ENCODE measurements at regions not wholly inside any gene's neighbourhood (a gene's known extent, or its start where the extent isn't known, plus 50 kb on each side); places are given as distances from the start of the nearest gene placed in this dataset.

- Histone ChIP-seq H2BK120ac (ENCODE audit: low read depth, low read length) (no peak overlapping the region), H3K4me2 (ENCODE audit: insufficient read depth, low read length, poor library complexity, severe bottlenecking) (no peak overlapping the region), H3K4me3 (ENCODE audit: low read length in 2 of 2) (peak overlapping the region in 1 of 2 donors; percentile 55), H3K4ac (ENCODE audit: low read length) (no peak overlapping the region), H3K79me1 (ENCODE audit: low read depth, low read length) (no peaks in the 10 kb centered on the region), H2AK5ac (ENCODE audit: low read depth, low read length) (no peak overlapping the region), H3K27ac (replicated peaks; ENCODE audit: low read length) (no peak overlapping the region), H3K14ac (ENCODE audit: low read length) (peak overlapping the region; percentile 97), H3K36me3 (replicated peaks in 1 of 2; ENCODE audit: control insufficient read depth in 2 of 2, insufficient read depth in 2 of 2, low read length in 2 of 2) (no peaks in the 10 kb centered on the region), H2BK15ac (ENCODE audit: low read length) (no peak overlapping the region), H2AFZ (ENCODE audit: low read length) (no peak overlapping the region), H3K27me3 (ENCODE audit: control insufficient read depth in 3 of 3, insufficient read depth in 3 of 3, low read depth in 1 of 3, low read length in 3 of 3) (no peaks in the 10 kb centered on the region), H3K23ac (ENCODE audit: low read depth, low read length, poor library complexity) (no peak overlapping the region), H3K4me1 (ENCODE audit: control insufficient read depth in 2 of 2, insufficient read depth in 1 of 2, low read depth in 1 of 2, low read length in 2 of 2) (no peaks in the 10 kb centered on the region), H2BK5ac (ENCODE audit: low read length) (peak overlapping the region; percentile 69), H2BK12ac (ENCODE audit: low read length) (peak overlapping the region; percentile 97), H3K18ac (ENCODE audit: low read length) (no peak overlapping the region), H4K91ac (ENCODE audit: low read depth, low read length, poor library complexity) (no peak overlapping the region), H3K9ac (ENCODE audit: low read depth, low read length, poor library complexity) (no peak overlapping the region), H4K8ac (ENCODE audit: low read depth, low read length) (no peak overlapping the region), H3K9me3 (replicated peaks in 1 of 2; ENCODE audit: control insufficient read depth in 2 of 2, insufficient read depth in 1 of 2, low read depth in 1 of 2, low read length in 2 of 2) (no peaks in the 10 kb centered on the region)
- WGBS, 2 donors (ENCODE audit: extremely low coverage in 2 of 2, insufficient read length in 2 of 2, insufficient replicate concordance in 1 of 2): no CpG with 5 or more reads among the region's 4 CpGs
- no peak for DNase-seq (ENCODE audit: low spot score)
Measured at GRCh38 chr16:64381979-64382378, 739.9 kb downstream of the CDH11 start.

GRCh38 chr16:64380751-64381150 lies 741.1 kb downstream of the CDH11 start:
- no peak overlapping the region for H3K23ac ChIP-seq (ENCODE audit: low read depth, low read length, poor library complexity)
- H3K79me1 ChIP-seq (ENCODE audit: low read depth, low read length): no peaks in the 10 kb centered on the region
- DNase-seq (ENCODE audit: low spot score): no peak
- no peak overlapping the region for H3K4me2 ChIP-seq (ENCODE audit: insufficient read depth, low read length, poor library complexity, severe bottlenecking)
- H3K27me3 ChIP-seq (ENCODE audit: control insufficient read depth in 3 of 3, insufficient read depth in 3 of 3, low read depth in 1 of 3, low read length in 3 of 3): no peaks in the 10 kb centered on the region
- peak overlapping the region; percentile 59 for H3K18ac ChIP-seq (ENCODE audit: low read length)
- H3K9ac ChIP-seq (ENCODE audit: low read depth, low read length, poor library complexity): no peak overlapping the region
- peak overlapping the region; percentile 31 for H2BK5ac ChIP-seq (ENCODE audit: low read length)
- no peaks in the 10 kb centered on the region for H3K9me3 ChIP-seq (replicated peaks in 1 of 2; ENCODE audit: control insufficient read depth in 2 of 2, insufficient read depth in 1 of 2, low read depth in 1 of 2, low read length in 2 of 2)
- H3K4me1 ChIP-seq (ENCODE audit: control insufficient read depth in 2 of 2, insufficient read depth in 1 of 2, low read depth in 1 of 2, low read length in 2 of 2): no peaks in the 10 kb centered on the region
- H2BK12ac ChIP-seq (ENCODE audit: low read length): no peak overlapping the region
- H3K4me3 ChIP-seq (ENCODE audit: low read length in 2 of 2): peak overlapping the region in 1 of 2 donors; percentile 27
- no peak overlapping the region for H2AFZ ChIP-seq (ENCODE audit: low read length)
- no peak overlapping the region for H3K4ac ChIP-seq (ENCODE audit: low read length)
- H2BK120ac ChIP-seq (ENCODE audit: low read depth, low read length): no peak overlapping the region
- no peak overlapping the region for H2AK5ac ChIP-seq (ENCODE audit: low read depth, low read length)
- no peak overlapping the region for H4K8ac ChIP-seq (ENCODE audit: low read depth, low read length)
- no peaks in the 10 kb centered on the region for H3K36me3 ChIP-seq (replicated peaks in 1 of 2; ENCODE audit: control insufficient read depth in 2 of 2, insufficient read depth in 2 of 2, low read length in 2 of 2)
- peak overlapping the region; percentile 60 for H2BK15ac ChIP-seq (ENCODE audit: low read length)
- no peak overlapping the region for H3K27ac ChIP-seq (replicated peaks; ENCODE audit: low read length)
- H3K14ac ChIP-seq (ENCODE audit: low read length): no peak overlapping the region
- no peak overlapping the region for H4K91ac ChIP-seq (ENCODE audit: low read depth, low read length, poor library complexity)
- no CpG with 5 or more reads among the region's 3 CpGs for WGBS, 2 donors (ENCODE audit: extremely low coverage in 2 of 2, insufficient read length in 2 of 2, insufficient replicate concordance in 1 of 2)

GRCh38 chr16:64375391-64375980 lies 746.4 kb downstream of the CDH11 start:
- H3K4ac ChIP-seq (ENCODE audit: low read length): no peak overlapping the region
- no peak overlapping the region for H4K8ac ChIP-seq (ENCODE audit: low read depth, low read length)
- no peak overlapping the region for H3K9ac ChIP-seq (ENCODE audit: low read depth, low read length, poor library complexity)
- H2BK5ac ChIP-seq (ENCODE audit: low read length): no peak overlapping the region
- H2BK15ac ChIP-seq (ENCODE audit: low read length): no peak overlapping the region
- H3K4me1 ChIP-seq (ENCODE audit: control insufficient read depth in 2 of 2, insufficient read depth in 1 of 2, low read depth in 1 of 2, low read length in 2 of 2): no peaks in the 10 kb centered on the region
- H3K9me3 ChIP-seq (replicated peaks in 1 of 2; ENCODE audit: control insufficient read depth in 2 of 2, insufficient read depth in 1 of 2, low read depth in 1 of 2, low read length in 2 of 2): no peaks in the 10 kb centered on the region
- H4K91ac ChIP-seq (ENCODE audit: low read depth, low read length, poor library complexity): no peak overlapping the region
- no peak overlapping the region for H3K18ac ChIP-seq (ENCODE audit: low read length)
- H3K36me3 ChIP-seq (replicated peaks in 1 of 2; ENCODE audit: control insufficient read depth in 2 of 2, insufficient read depth in 2 of 2, low read length in 2 of 2): no peaks in the 10 kb centered on the region
- H3K14ac ChIP-seq (ENCODE audit: low read length): no peak overlapping the region
- no peaks in the 10 kb centered on the region for H3K79me1 ChIP-seq (ENCODE audit: low read depth, low read length)
- no peak overlapping the region for H3K4me3 ChIP-seq (ENCODE audit: low read length in 2 of 2)
- H2BK12ac ChIP-seq (ENCODE audit: low read length): no peak overlapping the region
- H3K27me3 ChIP-seq (ENCODE audit: control insufficient read depth in 3 of 3, insufficient read depth in 3 of 3, low read depth in 1 of 3, low read length in 3 of 3): no peaks in the 10 kb centered on the region
- H3K23ac ChIP-seq (ENCODE audit: low read depth, low read length, poor library complexity): no peak overlapping the region
- H3K27ac ChIP-seq (replicated peaks; ENCODE audit: low read length): no peak overlapping the region
- no peak for DNase-seq (ENCODE audit: low spot score)
- H2AK5ac ChIP-seq (ENCODE audit: low read depth, low read length): no peak overlapping the region
- H2AFZ ChIP-seq (ENCODE audit: low read length): peak overlapping the region; percentile 45
- no peak overlapping the region for H3K4me2 ChIP-seq (ENCODE audit: insufficient read depth, low read length, poor library complexity, severe bottlenecking)
- no CpG with 5 or more reads among the region's 3 CpGs for WGBS, 2 donors (ENCODE audit: extremely low coverage in 2 of 2, insufficient read length in 2 of 2, insufficient replicate concordance in 1 of 2)
- H2BK120ac ChIP-seq (ENCODE audit: low read depth, low read length): no peak overlapping the region

GRCh38 chr16:64370112-64370511 lies 751.8 kb downstream of the CDH11 start:
- no peak for DNase-seq (ENCODE audit: low spot score)
- WGBS, 2 donors (ENCODE audit: extremely low coverage in 2 of 2, insufficient read length in 2 of 2, insufficient replicate concordance in 1 of 2): no CpG with 5 or more reads among the region's 1 CpG
- H3K27me3 ChIP-seq (ENCODE audit: control insufficient read depth in 3 of 3, insufficient read depth in 3 of 3, low read depth in 1 of 3, low read length in 3 of 3): no peaks in the 10 kb centered on the region
- H3K4ac ChIP-seq (ENCODE audit: low read length): no peak overlapping the region
- no peak overlapping the region for H2BK12ac ChIP-seq (ENCODE audit: low read length)
- no peaks in the 10 kb centered on the region for H3K79me1 ChIP-seq (ENCODE audit: low read depth, low read length)
- H3K4me3 ChIP-seq (ENCODE audit: low read length in 2 of 2): no peak overlapping the region
- no peak overlapping the region for H3K27ac ChIP-seq (replicated peaks; ENCODE audit: low read length)
- no peaks in the 10 kb centered on the region for H3K36me3 ChIP-seq (replicated peaks in 1 of 2; ENCODE audit: control insufficient read depth in 2 of 2, insufficient read depth in 2 of 2, low read length in 2 of 2)
- no peaks in the 10 kb centered on the region for H3K4me1 ChIP-seq (ENCODE audit: control insufficient read depth in 2 of 2, insufficient read depth in 1 of 2, low read depth in 1 of 2, low read length in 2 of 2)
- H3K9me3 ChIP-seq (replicated peaks in 1 of 2; ENCODE audit: control insufficient read depth in 2 of 2, insufficient read depth in 1 of 2, low read depth in 1 of 2, low read length in 2 of 2): no peaks in the 10 kb centered on the region
- no peak overlapping the region for H3K18ac ChIP-seq (ENCODE audit: low read length)
- H2AK5ac ChIP-seq (ENCODE audit: low read depth, low read length): no peak overlapping the region
- no peak overlapping the region for H3K9ac ChIP-seq (ENCODE audit: low read depth, low read length, poor library complexity)
- no peak overlapping the region for H3K14ac ChIP-seq (ENCODE audit: low read length)
- no peak overlapping the region for H4K8ac ChIP-seq (ENCODE audit: low read depth, low read length)
- no peak overlapping the region for H2BK15ac ChIP-seq (ENCODE audit: low read length)
- no peak overlapping the region for H3K23ac ChIP-seq (ENCODE audit: low read depth, low read length, poor library complexity)
- H3K4me2 ChIP-seq (ENCODE audit: insufficient read depth, low read length, poor library complexity, severe bottlenecking): no peak overlapping the region
- no peak overlapping the region for H2BK120ac ChIP-seq (ENCODE audit: low read depth, low read length)
- H4K91ac ChIP-seq (ENCODE audit: low read depth, low read length, poor library complexity): no peak overlapping the region
- no peak overlapping the region for H2BK5ac ChIP-seq (ENCODE audit: low read length)
- no peak overlapping the region for H2AFZ ChIP-seq (ENCODE audit: low read length)
